Fibroblast of skin of right quadriceps (primary cell): ENCODE measurements at regions not wholly inside any gene's neighbourhood (a gene's known extent, or its start where the extent isn't known, plus 50 kb on each side); places are given as distances from the start of the nearest gene placed in this dataset.

ENCODE experiments used
- DNase-seq: peaks from one replicate; pipeline ENCODE4 v3.0.0-alpha.2; 2013

DNA sequence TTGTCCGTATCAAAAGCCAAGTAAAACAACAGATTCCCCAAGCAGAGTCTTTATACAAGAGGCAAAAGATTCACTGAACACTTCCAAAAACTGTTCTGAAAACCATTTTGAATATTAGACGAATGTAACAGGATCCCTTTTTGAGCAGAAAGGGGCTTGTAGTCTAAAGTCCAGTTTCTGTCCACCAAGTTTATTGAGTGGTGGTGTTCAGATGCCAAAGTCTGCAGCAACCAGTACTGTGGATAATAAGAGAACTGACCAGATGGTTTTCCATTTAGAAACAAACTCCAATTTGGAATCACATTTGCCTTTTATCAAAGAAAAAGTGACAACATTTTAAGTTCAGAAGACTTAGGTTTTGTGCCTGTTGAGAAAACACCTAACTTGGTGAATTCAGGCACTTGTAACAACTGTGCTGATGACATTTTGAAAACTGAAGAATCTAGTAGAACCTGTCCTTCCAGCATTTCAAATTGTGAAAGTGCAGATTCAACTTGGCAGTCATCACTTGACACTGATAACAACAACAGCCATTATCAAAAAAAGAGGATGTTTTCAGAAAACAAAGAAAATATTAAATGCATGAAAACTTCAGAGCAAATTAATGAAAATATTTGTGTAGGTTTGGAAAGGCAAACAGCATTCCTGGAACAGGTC lies 217.1 kb downstream of the CSNK2A3 start:
- DNase-seq: no peak

DNA sequence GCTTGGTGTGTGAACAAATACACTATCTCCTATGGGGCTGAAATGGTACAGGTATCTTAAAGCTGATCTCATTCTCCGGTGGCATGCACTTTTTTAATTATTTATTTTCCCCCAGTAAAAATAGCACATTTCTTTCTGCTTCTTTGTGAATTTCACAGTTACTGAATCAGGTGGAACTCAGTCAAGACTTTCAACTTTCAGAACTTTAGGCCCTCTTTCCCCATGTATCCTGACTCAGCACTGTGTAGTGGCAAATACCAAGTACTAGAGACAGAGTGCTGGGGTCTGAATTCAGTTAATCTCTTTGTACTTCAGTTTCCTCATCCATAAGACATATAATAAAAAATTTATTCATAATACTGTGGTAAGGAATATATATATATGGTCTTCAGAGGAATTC lies 223.9 kb downstream of the CSNK2A3 start:
- DNase-seq: no peak

DNA sequence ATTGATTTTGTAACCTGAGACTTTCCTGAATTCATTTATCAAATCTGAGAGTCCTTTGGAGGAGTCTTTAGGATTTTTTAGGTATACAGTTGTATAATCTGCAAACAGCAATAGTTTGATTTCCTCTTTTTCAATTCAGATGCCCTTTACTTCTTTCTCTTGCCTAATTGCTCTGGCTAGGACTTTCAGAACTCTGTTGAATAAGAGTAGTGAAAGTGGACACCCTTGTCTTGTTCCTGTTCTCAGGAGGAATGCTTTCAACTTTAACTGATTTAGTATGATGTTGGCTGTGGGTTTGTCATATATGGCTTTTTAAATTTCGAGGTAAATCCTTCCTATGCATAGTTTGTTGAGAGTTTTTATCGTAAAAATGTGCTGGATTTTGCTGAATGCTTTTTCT lies 227.4 kb downstream of the CSNK2A3 start:
- no peak for DNase-seq

DNA sequence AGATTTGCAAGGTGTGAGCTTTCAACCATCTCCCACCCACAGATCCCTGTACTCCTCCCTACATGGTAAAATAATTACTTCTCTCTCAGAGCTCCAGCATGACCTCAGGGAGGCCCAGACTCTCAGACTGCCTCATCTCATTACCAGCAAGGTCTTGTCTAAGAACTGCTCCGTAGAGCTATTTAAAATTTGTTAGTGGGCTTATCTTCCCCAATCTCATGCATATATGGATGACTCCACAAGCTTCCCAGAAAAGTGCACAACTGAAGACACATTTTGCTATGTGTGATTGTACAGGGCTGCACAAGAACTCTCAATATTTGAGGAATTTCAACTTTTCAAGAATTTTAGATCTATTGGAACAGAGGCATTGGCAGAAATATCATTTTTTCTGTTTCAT lies 230.3 kb downstream of the CSNK2A3 start:
- DNase-seq: no peak

DNA sequence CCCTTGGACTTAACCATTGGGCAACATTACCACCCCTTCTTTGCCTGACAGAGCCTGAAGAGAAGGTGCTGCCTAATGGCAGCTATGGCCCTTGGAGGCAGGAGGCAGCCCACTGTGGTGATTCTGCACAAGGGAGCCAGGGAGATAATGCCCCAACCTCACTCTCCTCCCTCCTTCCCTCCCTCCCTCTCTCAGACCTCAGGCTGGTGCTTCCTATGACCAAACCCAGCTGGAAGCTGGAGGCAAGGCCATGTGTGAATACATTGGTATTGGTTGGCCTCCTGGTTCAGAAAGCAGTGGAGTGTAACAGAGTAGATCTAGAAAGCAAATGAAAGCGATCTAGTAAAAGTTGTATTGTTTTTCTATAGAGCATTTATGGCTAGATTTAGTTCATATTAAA lies 233.1 kb downstream of the CSNK2A3 start:
- DNase-seq: no peak

DNA sequence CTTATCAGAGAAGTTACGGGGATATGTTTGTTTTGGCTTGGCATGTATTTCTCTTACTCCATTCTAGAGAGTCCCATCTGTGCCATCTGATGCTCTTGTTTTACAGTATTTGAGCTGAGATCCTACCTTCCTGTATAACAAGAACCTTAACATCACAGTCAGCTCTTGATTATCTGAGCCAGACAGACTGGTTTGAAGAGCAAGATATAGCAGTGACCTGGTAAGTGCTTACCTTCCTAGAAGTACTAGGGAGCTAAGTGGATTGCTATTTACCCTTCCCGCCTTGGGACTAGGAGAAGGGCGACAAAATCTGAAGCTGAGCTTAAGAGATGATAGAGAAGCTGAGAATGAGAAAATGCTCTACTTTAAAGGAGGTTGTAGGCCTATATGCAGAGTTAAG lies 235.3 kb downstream of the CSNK2A3 start:
- no peak for DNase-seq

DNA sequence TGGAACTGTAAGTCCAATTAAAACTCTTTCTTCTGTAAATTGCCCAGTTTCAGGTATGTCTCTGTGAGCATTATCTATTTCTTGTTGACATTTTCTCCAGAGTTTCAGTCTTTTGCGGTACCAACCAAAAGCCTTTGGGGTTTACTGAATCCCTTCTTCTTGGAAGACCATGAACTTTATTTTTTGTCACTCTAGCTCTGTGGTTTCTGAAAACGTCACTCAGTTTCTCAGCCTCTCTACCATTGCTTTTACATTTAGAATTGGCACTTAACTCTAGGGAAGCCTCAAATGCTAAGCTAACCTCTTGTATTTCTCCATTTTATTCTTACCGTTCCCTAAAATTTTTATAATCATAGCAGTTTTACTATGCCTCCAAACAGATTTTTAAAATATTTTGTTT lies 237.6 kb downstream of the CSNK2A3 start:
- no peak for DNase-seq

DNA sequence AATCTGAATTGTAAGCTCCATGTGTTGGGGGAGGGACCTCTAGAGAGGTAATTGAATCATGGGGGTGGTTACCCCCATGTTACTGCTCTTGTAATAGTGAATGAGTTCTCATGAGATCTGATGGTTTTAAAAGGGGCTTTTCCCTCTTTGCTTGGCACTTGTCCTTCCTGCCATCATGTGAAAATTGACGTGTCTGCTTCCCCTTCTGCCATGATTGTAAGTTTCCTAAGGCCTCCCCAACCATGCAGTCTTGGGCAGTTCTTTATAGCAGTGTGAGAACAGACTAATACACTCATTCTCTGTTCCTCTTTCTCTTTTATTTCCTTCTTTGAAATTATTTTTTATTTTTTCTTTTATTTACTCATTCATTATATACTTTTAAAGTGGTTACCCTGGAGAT lies 239.4 kb downstream of the CSNK2A3 start:
- DNase-seq: no peak

DNA sequence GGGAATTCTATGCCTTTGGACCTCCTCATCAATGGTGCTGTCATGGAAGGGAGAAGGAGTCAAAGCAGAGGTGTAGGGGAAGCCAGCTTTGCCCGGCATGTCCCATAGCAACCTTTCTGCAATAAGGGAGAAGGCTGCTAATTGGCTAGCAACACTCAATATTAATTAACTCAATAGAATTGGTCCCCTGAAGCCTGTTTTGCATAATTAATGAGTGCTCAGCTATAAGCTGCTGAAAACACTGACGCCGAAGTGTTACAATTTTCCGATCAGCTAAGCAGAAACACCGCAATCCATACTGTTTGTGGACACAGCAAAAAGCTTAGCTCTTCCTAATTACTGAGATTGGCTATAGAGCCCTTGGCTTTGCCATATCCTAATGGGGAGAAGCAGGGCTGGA lies 245.0 kb downstream of the CSNK2A3 start:
- no peak for DNase-seq

DNA sequence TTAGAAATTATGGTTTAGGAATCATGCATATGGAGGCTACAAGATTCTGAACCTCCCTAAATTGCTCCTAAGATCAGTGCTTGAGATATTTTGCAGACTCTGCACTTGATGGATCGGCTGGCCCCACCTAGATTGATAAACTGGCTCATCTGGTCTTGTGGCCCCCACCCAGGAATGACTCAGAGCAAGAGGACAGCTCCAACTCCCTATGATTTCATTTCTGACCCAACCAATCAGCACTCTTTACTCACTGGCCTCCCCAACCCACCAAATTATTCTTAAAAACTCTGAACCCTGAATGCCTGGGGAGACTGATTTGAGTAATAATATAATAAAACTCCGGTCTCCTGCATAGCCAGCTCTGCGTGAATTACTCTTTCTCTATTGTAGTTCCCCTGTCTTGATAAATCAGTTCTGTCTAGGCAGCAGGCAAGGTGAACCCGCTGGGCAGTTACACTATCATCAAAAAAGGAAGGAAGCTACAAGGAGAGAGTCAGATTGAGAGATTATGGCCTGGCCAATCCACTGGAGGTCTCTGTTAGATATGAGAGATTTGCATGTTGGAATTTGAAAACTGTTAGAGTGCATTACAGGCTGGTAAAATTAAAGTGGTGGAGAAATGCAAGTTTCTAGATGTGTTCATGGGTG lies 245.8 kb downstream of the CSNK2A3 start:
- no peak for DNase-seq

DNA sequence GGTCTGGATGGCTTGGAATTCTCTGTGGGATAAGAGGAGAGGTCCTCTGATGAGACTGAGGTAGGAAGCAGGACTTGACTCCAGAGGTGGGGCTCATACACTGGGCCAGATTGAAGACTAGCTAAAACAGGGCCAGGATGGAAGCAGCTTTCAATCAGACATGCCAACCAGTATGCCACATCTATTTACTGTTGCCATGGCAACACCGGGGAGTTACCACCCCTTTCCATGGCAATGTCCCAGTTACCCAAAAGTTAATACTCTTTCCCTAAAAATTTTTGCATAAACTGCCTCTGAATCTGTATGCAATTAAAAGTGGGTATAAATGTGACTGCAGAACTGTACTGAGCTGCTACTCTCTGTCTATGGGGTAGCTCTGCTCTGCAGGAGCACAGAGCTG lies 247.5 kb upstream of the ZBED5 start:
- DNase-seq: no peak

DNA sequence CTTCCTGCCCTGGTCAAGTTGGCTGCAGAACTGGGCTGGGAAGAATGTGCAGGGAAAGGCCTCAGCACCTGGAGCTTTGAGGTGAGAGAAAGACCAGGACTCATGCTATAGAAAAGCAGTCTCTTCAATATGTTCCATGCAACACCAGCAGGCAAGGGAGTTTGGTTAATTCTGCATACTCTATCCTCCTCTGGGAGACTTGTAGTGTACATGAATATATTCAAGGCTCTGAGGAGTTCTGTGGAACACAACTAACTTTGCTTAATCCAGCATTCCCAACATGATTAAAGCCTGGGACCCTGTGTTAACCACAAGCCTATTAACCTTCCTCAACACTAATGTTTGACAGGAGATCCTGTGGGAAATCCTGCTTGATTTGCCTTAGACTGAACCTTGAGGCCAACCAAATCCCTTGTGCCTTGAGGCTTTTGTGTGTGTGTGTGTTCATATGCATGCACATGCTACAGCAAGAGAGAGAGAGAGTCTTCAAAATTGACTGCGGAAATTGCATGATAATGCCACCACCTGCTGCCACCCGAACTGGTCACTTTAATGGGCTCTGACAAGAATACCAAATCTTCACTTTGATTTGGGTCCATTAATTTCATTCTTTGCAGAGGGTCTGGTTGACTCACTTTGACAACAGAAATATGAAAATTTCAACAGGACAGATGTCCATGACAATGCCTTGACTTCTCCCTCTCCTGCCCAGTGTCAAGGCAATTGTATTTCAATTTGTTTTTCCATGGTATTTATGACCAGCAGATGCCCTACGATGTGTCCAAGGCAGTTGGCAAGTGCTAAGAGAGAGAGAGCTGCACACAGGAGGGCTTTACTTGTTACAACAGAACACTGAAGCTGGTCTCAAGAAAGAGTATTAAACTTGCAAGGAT lies 238.2 kb upstream of the ZBED5 start:
- no peak for DNase-seq

DNA sequence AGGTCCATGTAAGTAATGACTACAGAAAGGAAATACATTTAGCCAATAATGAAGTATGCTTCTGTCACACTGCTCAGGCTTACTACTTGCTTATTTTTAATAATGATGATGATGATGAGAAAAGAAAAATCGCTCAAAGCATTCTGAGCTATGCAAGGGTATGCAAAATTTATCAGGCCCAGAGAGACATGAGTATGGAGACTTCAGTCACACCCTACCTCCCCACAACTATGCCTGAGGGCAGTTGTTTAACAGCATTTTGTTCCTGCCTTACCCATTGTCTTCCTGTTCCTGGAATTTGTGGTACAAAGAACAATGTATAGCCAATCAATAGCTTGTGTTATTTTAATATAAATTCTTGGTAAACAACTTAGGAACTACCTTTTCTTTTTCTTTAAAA lies 232.6 kb upstream of the ZBED5 start:
- DNase-seq: no peak

DNA sequence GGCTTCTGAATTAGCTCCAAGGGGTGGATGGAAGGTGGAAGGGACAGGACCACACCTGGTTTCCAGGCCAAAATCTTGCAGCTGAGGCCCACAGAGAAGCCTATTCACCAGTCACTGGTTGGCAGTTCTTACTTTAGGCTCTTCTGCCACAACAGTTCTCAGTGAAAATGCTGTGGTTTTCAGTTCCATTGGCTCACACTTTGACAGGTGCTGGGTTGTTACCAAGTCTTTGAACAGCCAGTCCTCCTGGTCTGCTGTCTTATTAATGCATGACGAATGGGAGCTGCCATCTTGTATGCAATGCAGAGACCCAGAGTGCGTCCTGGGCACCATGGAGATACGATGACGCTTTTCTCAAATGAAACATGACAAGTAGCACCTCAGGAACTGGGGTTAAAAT lies 232.0 kb upstream of the ZBED5 start:
- DNase-seq: no peak

DNA sequence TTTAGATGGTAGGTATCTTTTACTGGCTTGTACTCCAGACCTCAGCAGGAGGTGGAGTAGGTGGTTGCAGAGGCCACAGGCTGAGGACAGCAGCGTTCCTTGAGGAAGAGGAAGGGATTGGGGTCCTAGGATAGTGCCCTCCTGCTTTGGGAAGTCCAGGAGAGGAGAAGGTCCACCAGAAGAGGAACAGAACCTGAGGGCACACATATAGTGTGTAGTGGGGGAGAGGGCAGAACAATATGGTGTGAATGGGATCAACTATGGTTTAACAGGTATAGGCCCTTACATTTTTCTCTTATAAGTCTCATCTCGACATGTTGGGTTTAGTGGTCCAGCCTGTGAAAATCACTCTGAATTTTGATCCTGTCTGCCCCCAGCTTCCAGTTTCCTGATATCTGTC lies 229.1 kb upstream of the ZBED5 start:
- no peak for DNase-seq

DNA sequence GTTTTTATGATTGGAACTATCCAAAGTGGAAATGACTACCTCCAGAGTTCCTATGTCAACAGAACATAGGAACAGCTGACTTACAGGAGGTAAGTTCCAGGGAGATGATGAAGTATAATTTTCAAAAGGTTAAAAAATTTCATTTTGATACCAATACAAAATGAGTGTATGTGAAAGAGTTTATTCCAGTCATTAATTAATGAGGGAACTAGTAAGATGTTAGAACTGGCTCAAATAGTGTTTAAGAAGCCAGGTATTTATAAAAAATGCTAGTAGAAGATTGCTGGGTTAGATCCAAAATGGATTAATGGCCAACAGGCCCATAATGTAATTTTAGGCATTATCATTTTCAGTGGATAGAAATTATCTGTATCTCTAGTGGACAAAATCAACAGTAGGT lies 227.7 kb upstream of the ZBED5 start:
- no peak for DNase-seq

DNA sequence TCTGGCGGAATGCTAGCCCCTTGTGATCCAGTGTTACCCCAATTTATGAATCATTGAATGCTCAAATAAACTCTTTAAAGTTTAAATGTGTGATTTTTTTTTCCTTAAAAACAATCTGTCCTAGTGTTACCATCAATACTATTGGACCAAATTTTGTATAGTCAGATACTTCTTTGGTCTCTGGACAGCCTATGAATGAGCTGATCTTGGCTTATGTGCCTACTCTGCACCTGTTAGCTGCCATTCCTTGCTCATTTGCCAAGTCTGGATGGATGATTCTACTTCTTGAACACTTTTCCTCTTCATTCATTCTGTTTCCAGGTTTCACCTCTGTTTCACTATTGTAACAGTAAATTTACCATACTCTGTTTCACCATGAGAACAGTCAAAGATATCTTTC lies 226.5 kb upstream of the ZBED5 start:
- DNase-seq: no peak

DNA sequence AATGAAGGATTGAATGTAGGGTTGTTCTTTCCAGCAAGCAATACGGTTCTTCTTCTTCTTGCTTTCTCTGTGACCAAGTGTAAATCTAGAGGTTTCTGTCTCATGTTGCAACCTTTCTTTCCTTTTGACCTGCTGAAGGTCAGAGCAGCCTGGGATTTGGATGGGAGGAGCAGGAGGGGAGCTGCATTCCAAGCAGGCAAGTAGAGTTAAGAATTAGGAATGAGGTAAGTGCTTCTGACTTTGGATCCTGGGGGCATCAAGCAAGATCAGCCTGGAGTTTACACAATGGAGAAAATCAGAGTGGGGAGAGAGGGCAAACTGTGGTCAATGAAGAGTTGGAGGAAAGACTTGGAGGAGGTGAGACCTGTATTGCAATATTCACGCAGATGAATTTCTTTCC lies 225.6 kb upstream of the ZBED5 start:
- DNase-seq: no peak

DNA sequence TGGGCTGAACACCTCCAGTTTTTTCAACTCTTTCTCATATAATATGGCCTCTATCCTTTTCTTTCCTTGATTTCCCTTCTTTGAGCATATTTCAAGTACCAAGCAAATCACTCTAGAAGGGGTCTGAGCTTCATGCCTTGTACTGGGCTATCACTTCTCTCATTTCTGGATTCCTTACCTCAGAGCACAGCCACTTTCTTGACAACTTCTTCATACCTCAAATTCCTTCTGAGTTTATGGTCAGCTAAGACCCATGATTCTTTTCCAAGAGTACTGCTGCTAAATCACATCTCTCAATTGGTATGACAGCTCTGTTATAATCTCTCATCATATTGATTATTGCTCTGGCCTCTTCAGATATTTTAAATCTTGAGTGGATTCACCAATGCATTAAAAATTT lies 224.8 kb upstream of the ZBED5 start:
- no peak for DNase-seq

DNA sequence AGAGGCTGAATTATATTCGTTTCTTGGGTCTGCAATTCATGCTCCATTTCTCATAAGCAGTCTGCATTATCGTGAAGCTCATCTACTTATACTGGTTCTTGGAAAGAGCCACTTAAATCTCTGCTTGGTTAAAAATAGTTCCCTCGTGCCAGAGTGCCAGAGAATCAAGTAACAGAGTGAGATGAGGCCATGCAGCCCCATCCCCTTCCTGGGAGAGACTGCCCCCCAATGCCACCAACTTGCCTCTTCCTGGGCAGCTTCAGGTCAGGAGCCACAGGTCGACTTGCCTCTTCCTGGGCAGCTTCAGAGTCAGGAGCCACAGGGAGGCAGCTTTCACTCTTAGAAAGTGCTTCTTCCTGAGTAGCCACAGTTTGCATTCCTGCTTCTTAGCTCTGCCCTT lies 223.9 kb upstream of the ZBED5 start:
- DNase-seq: no peak

DNA sequence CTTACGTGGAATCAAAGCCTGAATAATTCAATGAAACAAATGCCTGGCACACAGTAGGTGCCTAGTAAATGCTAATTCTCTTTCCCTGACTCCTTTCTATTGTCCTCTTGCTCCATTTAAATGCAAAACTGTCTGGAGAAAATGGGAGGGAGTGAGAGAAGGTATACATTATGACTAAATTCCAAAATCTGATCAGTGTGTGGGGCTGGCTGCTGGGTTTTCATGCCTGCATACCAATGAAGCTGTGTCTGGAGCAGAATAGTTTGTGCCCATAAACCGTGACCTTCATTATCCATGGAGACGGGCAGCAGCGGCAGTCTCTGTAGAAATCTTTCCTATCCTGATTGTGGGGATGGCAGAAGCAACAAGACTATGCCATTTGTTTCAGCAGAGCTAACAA lies 223.4 kb upstream of the ZBED5 start:
- no peak for DNase-seq

DNA sequence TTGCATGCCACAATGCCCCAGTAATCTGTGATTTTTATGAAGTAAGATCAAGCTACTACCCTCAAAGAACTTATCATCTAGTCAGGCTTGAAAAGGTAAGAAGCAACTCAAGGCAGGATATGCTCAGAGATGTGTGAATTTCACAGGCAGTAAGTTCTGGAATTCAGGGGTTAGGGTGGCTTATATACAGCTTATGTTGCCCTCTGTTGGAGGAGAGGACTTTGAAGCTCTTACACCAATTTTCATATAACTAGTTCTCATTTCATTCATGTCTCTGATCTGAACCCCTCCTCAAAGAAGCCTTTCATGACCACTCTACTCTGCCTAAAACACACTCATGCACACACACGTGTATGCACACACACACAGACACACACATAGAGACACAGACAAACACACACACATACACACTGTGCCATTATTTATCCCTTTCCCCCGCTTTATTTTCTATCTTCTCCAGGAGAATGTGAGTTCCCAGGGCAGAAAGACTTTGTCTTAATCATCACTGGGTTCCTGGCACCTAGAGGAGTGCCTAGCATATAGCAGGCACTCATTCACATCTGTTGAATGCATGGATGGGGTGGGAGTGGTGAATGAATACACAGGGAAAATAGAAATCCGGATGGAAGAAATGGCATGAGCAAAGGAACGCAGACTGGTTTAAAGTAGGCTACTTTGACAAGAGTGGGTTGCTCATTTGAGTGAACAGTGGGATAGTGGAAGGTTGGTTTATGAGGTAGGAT lies 220.7 kb upstream of the ZBED5 start:
- no peak for DNase-seq

DNA sequence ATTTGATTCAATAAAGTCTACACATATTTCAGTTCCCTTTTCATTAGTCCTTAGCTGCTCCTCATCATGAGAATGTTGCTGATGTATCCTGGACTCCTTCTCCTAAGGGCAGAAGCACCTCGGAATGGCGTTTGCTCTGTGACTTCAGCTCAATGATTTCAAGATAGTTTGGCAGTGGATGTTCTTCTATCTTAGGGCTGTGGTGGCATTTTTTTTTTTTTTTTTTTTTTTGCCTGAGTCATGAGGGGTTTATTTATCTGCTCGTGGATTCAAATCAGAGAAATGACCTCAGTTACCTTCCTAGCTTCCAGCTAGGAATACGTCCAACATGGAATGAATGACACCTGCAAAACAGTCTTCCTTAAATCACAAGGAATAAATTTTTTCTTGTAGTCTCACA lies 220.0 kb upstream of the ZBED5 start:
- no peak for DNase-seq

DNA sequence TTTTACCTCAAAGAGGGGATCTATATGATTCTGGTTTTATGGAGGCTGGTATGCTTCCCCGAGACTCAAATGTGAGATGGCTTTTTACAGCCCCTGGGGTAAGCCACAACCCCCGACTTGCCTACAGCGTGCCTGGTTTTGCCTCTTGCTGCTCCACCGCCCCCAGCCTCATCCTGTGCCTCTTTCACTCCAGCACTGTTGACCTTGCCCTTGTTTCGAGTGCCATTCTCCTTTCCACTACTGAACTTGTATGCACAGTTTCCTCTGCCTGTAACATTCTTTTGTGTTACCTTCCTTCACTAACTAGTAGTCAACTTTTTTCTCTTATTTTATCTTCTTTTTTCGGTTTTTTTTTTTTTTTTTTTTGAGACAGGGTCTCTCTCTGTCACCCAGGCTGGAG lies 219.0 kb upstream of the ZBED5 start:
- no peak for DNase-seq
